Activated CD4-positive, alpha-beta memory T cell treated with anti-CD3 and anti-CD28 coated beads, Interleukin-2, amount 10 ng/mL, durations not matched to agents 7 days and 5 days (primary cell): ENCODE measurements at regions not wholly inside any gene's neighbourhood (a gene's known extent, or its start where the extent isn't known, plus 50 kb on each side); places are given as distances from the start of the nearest gene placed in this dataset.

ENCODE experiments used
- CTCF ChIA-PET: fragments of 350-600 bp; sonication (Branson Sonifier 250); formaldehyde crosslinking; loops from one replicate; lab custom pipeline; 2021; ENCODE audit warnings: antibody characterized with exemption, inconsistent platforms; lab: Charles Lee
- POLR2A ChIA-PET: fragments of 350-600 bp; sonication (Branson Sonifier 250); formaldehyde crosslinking; loops from one replicate; lab custom pipeline; 2021; ENCODE audit warnings: antibody characterized with exemption; lab: Charles Lee
- DNase-seq: peaks from one replicate; pipeline ENCODE4 v3.0.0-alpha.2; 2020
- H3K27ac Mint-ChIP-seq: one replicate; pipeline ENCODE4 v1.8.0; 2021; ENCODE audit warnings: mild to moderate bottlenecking, mixed read lengths
- H3K27me3 Mint-ChIP-seq: one replicate; pipeline ENCODE4 v1.8.0; 2021; ENCODE audit warnings: mixed read lengths
- H3K36me3 Mint-ChIP-seq: one replicate; pipeline ENCODE4 v1.8.0; 2021; ENCODE audit warnings: low read depth, mixed read lengths
- H3K4me1 Mint-ChIP-seq: one replicate; pipeline ENCODE4 v1.8.0; 2021; ENCODE audit warnings: mixed read lengths
- H3K4me3 Mint-ChIP-seq: one replicate; pipeline ENCODE4 v1.8.0; 2021; ENCODE audit warnings: mild to moderate bottlenecking, mixed read lengths
- H3K9me3 Mint-ChIP-seq: one replicate; pipeline ENCODE4 v1.8.0; 2021; ENCODE audit warnings: mixed read lengths

DNA sequence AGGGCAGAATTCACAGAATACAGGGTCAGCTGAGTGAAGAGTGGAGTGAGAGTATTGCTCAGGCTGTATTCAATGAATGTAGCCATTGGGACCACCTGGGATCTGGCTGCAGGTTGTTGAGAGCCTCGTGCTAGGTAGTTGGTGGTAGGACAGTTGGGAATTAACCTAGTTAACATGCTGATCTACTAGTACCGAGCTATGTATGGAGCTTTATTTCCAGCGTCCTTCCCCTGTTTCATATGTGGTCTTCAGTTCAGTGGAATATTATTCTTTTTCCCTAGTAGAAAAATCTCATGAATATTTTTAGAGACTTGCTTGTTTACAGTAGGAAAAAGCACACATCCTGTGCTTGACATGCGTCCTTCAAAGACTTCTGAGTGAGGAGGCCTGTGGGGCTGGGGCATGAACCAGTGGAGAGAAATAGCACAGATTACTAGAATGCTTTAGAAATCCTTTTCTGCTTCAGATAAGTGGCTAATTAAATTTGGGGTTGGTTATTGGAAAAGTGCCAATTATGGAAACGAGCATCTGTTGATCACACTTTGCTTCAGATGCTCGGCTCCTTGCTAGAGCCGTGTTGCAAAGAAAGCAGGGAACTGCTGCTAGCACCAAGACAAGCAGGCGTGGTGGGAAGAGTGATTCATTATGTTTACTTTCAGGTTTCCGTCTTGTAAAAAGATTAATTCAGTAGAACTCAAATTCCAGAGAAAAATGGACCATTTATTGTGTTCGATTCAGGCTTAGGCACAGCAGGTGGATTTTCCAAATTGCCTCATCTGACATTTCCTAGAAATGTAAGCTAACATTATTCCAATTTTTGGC lies 53.6 kb downstream of the ARF6 start:
- CTCF ChIA-PET: interaction anchor here (0.9 to 4.5 kb wide), 10 partner anchors 25 to 360 kb away, joined by 3 to 37 read pairs (median 3); partner anchors contain the start of gene RPS29
- H3K4me1 Mint-ChIP-seq: peaks cover 77% of the 10 kb centered on the region
- H3K4me3 Mint-ChIP-seq: peak overlapping the region; percentile 41
- peak; percentile 35 for DNase-seq
- peaks cover 10% of the 10 kb centered on the region for H3K9me3 Mint-ChIP-seq
- POLR2A ChIA-PET: interaction anchor here (0.5 to 10.8 kb wide), 22 partner anchors 16 to 347 kb away, joined by 3 to 130 read pairs (median 4); partner anchors contain the start of genes ARF6, LRR1, NEMF and VCPKMT
- peak overlapping the region; percentile 87 for H3K27ac Mint-ChIP-seq
- H3K27me3 Mint-ChIP-seq: no peaks in the 10 kb centered on the region
- peaks cover 27% of the 10 kb centered on the region for H3K36me3 Mint-ChIP-seq

- Mint-ChIP-seq H3K4me1 (peaks cover 73% of the 10 kb centered on the region), H3K27ac (no peak overlapping the region), H3K4me3 (no peak overlapping the region), H3K27me3 (no peaks in the 10 kb centered on the region), H3K9me3 (peaks cover 5% of the 10 kb centered on the region), H3K36me3 (peaks cover 23% of the 10 kb centered on the region)
- ChIA-PET POLR2A (interaction anchor here (0.7 to 10.8 kb wide), 4 partner anchors 24 to 54 kb away, joined by 4 to 130 read pairs (median 40); no protein-coding TSS in a partner anchor), CTCF (interaction anchor here (1.2 to 4.5 kb wide), 3 partner anchors 24 to 114 kb away, joined by 3 to 37 read pairs (median 3); no protein-coding TSS in a partner anchor)
- no peak for DNase-seq
Observed at GRCh38 chr14:49947506-49947905, 54.6 kb downstream of the ARF6 start.

- POLR2A ChIA-PET: interaction anchor here (0.7 to 10.8 kb wide), 10 partner anchors 10 to 132 kb away, joined by 3 to 130 read pairs (median 3); no protein-coding TSS in a partner anchor
- H3K27me3 Mint-ChIP-seq: no peaks in the 10 kb centered on the region
- no peak overlapping the region for H3K27ac Mint-ChIP-seq
- H3K9me3 Mint-ChIP-seq: no peaks in the 10 kb centered on the region
- no peak overlapping the region for H3K4me3 Mint-ChIP-seq
- CTCF ChIA-PET: interaction anchor here (1.2 to 1.5 kb wide), 3 partner anchors 22 to 71 kb away, joined by 3 to 5 read pairs (median 3); no protein-coding TSS in a partner anchor
- no peak for DNase-seq
- H3K4me1 Mint-ChIP-seq: peaks cover 49% of the 10 kb centered on the region
- H3K36me3 Mint-ChIP-seq: peaks cover 14% of the 10 kb centered on the region
Observed at GRCh38 chr14:49950275-49951228, 57.7 kb downstream of the ARF6 start.

DNA sequence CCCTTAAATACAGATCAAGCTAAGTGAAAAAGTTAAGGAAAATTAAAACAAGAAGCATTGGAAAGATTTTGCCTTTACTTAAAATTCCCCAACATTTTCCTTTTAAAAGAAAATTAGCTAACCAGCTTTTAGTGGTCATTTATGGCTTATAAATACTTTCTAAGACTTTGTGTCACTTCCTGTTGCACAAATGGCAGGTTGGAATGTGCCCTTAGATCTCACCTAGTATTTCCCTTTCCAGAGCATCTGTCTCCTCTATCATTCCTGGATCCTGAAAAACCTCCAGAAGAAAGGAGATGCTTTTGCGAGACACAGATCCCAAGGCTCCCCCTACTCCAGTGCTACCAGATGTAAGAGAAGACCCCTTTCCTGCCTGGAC lies 58.3 kb downstream of the ARF6 start:
- DNase-seq: no peak
- Mint-ChIP-seq H3K36me3 (peaks cover 14% of the 10 kb centered on the region), H3K27me3 (no peaks in the 10 kb centered on the region), H3K4me3 (no peak overlapping the region), H3K4me1 (peaks cover 43% of the 10 kb centered on the region), H3K9me3 (no peaks in the 10 kb centered on the region), H3K27ac (no peak overlapping the region)
- CTCF ChIA-PET: interaction anchor here (1.3 to 1.5 kb wide), 2 partner anchors 11 to 72 kb away, joined by 3 to 5 read pairs; no protein-coding TSS in a partner anchor
- POLR2A ChIA-PET: interaction anchor here (0.7 to 10.8 kb wide), 6 partner anchors 11 to 131 kb away, joined by 3 to 130 read pairs (median 3); no protein-coding TSS in a partner anchor

DNA sequence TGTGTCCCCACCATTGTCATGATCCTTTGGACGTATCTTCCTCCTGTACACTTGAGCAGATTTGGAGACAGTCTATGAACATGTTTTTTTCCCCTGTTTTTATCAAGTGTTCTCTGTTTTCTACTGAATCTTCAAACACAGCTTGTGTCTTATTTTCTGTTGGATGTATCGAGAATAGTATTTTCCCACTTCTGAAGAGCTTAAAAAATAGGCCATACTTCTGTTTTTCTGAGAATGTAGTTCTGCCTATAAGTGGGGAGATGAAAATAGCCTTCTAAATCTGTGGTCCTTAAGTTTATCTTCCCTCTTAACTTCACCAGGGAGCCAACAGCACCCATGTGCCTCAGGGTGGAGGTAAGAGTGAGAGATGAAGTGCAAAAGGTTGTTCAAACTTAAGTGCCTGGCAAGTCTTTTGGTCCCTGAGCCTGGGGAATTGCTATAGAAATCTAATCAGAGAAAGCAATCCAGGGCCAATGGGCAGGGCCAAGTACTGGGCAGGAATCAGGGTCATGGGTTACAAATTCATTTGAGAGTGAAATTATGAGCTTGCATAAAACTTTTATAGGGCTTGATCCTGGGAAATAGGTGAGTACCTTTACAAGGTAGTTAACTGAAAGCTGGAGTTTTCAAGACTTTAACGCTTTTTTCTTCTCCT lies 58.9 kb downstream of the ARF6 start:
- Mint-ChIP-seq H3K4me1 (peaks cover 37% of the 10 kb centered on the region), H3K36me3 (peaks cover 14% of the 10 kb centered on the region), H3K9me3 (no peaks in the 10 kb centered on the region), H3K27ac (no peak overlapping the region), H3K27me3 (no peaks in the 10 kb centered on the region), H3K4me3 (no peak overlapping the region)
- ChIA-PET POLR2A (interaction anchor here (0.7 to 10.8 kb wide), 7 partner anchors 12 to 131 kb away, joined by 3 to 130 read pairs (median 3); no protein-coding TSS in a partner anchor), CTCF (interaction anchor here (0.7 to 1.5 kb wide), 3 partner anchors 11 to 131 kb away, joined by 3 to 5 read pairs (median 3); no protein-coding TSS in a partner anchor)
- no peak for DNase-seq

- Mint-ChIP-seq H3K4me3 (no peak overlapping the region), H3K27ac (no peak overlapping the region), H3K9me3 (no peaks in the 10 kb centered on the region), H3K27me3 (no peaks in the 10 kb centered on the region), H3K4me1 (peaks cover 23% of the 10 kb centered on the region), H3K36me3 (peaks cover 10% of the 10 kb centered on the region)
- no peak for DNase-seq
- ChIA-PET CTCF (no interaction called here), POLR2A (interaction anchor here (1.5 to 10.8 kb wide), 3 partner anchors 19 to 54 kb away, joined by 3 to 130 read pairs (median 38); no protein-coding TSS in a partner anchor)
Observed at GRCh38 chr14:49953196-49953595, 60.3 kb downstream of the ARF6 start.

- Mint-ChIP-seq H3K4me1 (peaks cover 17% of the 10 kb centered on the region), H3K4me3 (no peak overlapping the region), H3K36me3 (peaks cover 6% of the 10 kb centered on the region), H3K9me3 (no peaks in the 10 kb centered on the region), H3K27ac (no peak overlapping the region), H3K27me3 (no peaks in the 10 kb centered on the region)
- no peak for DNase-seq
- ChIA-PET CTCF (no interaction called here), POLR2A (interaction anchor here (6.7 to 10.8 kb wide), 2 partner anchors 18 to 47 kb away, joined by 38 to 130 read pairs; no protein-coding TSS in a partner anchor)
Observed at GRCh38 chr14:49954171-49954631, 61.3 kb downstream of the ARF6 start.

DNA sequence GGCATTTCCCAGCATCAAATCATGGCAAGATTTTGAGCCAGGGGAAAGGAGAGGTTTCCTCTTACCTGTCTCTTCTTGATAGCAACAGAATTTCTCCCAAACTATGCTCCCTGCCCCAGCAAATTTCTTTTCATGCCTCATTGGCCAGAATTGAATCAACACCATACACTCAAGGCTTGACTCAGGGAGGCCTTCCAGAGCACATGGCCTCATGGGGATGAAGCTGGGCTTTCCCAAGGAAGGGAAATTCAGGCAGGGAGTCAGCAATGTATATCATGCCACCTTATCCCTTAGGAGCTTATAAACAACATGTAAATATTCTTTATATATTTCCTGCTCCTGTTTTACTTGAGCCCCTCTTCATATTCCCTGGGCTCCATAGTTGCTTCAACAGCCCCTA lies 62.1 kb downstream of the ARF6 start:
- POLR2A ChIA-PET: interaction anchor here (6.7 to 10.8 kb wide), 2 partner anchors 17 to 46 kb away, joined by 38 to 130 read pairs; no protein-coding TSS in a partner anchor
- no peak overlapping the region for H3K4me3 Mint-ChIP-seq
- H3K27me3 Mint-ChIP-seq: no peaks in the 10 kb centered on the region
- CTCF ChIA-PET: no interaction called here
- no peaks in the 10 kb centered on the region for H3K9me3 Mint-ChIP-seq
- no peak for DNase-seq
- H3K27ac Mint-ChIP-seq: no peak overlapping the region
- H3K4me1 Mint-ChIP-seq: peaks cover 22% of the 10 kb centered on the region
- H3K36me3 Mint-ChIP-seq: peaks cover 6% of the 10 kb centered on the region

DNA sequence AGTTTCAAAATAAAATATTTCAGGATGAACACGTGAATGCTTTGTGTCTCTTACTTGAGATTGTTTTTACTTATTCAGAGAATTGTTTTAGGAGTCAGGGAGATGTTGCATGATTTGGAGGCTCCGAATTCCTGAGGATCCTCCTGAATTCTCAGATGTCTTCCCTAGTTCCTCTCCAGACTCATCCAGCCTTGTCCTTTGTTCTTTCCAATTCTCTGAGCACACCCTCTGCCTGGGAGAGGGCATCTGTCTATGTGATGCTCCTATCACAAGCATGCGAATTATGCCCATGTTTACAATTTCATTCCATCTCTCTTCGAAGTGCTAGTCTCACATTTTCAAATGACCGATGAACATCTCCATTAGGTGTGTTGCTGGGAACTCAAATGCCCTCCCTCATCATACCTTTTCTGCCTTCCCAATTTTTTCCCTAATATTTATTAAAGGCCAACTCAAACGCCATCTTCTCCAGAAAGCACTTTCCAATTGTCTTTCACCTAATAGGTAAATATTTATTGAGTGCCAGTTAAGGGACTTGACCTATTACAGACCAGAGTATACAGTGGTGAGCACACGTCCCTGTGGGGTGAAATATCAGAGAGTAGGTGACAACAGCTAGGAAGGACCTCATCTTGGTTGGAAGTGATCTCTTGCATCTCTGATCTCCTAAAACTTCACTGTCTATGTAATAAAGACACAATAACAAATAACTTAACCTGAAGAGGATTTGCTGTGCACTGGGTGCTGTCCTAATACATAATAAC lies 64.4 kb downstream of the ARF6 start:
- Mint-ChIP-seq H3K27me3 (no peaks in the 10 kb centered on the region), H3K4me1 (peaks cover 23% of the 10 kb centered on the region), H3K36me3 (no peaks in the 10 kb centered on the region), H3K4me3 (no peak overlapping the region), H3K9me3 (no peaks in the 10 kb centered on the region), H3K27ac (no peak overlapping the region)
- ChIA-PET CTCF (no interaction called here), POLR2A (interaction anchor here (0.6 to 0.9 kb wide), 2 partner anchors 44 to 333 kb away, joined by 3 to 4 read pairs; no protein-coding TSS in a partner anchor)
- no peak for DNase-seq

DNA sequence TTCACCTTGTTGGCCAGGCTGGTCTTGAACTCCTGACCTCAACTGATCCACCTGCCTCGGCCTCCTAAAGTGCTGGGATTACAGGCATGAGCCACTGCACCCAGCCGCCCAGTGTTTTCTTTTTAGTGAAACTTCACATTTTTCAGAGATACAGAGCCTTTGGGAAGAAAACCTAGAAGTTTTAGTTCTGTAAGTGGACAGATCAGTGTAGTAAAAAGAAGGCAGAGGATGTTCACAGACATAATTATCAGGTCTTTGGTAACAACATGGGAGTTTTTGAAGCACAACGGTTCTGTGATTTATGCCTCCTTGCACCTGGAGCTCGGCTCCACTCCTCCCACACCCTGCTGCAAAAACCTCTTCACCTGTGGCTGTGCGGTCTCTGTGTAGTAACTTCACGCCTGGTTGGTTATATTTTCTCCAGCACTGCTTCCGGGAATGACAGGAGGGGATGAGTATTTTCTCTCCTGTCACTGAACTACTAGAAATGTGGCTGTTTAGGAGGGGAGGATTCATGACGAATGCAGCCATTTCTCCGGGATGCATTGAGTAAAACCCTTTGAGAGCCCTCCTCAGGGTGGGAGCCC lies 67.0 kb downstream of the ARF6 start:
- H3K27me3 Mint-ChIP-seq: no peaks in the 10 kb centered on the region
- H3K27ac Mint-ChIP-seq: no peak overlapping the region

DNA sequence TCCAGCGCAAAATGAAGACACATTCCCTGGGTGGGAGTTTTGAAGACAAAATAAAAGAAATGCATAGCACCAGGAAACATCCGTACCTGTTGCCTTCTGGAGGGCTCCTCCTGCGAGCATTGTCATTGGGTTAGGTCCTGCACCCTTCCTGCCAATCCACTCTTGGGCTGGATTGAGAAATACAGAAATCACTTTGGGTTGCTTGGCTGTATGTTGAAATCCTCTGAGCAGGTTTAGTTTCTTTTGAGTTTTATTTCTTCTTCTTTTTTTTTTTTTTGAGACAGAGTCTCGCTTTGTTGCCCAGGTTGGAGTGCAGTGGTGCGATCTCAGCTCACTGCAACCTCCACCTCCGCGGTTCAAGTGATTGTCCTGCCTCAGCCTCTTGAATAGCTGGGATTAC lies 67.6 kb downstream of the ARF6 start:
- peaks cover 33% of the 10 kb centered on the region for H3K4me1 Mint-ChIP-seq
- H3K27ac Mint-ChIP-seq: no peak overlapping the region
- ChIA-PET POLR2A (interaction anchor here (1.5 kb wide), 1 partner anchor 11 kb away, joined by 6 read pairs; no protein-coding TSS in a partner anchor), CTCF (interaction anchor here (1.8 kb wide), 1 partner anchor 81 kb away, joined by 6 read pairs; no protein-coding TSS in a partner anchor)
- H3K36me3 Mint-ChIP-seq: peaks cover 3% of the 10 kb centered on the region
- no peak overlapping the region for H3K4me3 Mint-ChIP-seq
- DNase-seq: no peak
- peaks cover 2% of the 10 kb centered on the region for H3K9me3 Mint-ChIP-seq
- no peaks in the 10 kb centered on the region for H3K27me3 Mint-ChIP-seq

More for the DNA sequence above, 67.0 kb downstream of the ARF6 start:
- DNase-seq: no peak
- Mint-ChIP-seq H3K4me1 (peaks cover 33% of the 10 kb centered on the region), H3K4me3 (no peak overlapping the region), H3K36me3 (peaks cover 3% of the 10 kb centered on the region), H3K9me3 (peaks cover 2% of the 10 kb centered on the region)
- CTCF ChIA-PET: no interaction called here
- POLR2A ChIA-PET: interaction anchor here (1.1 to 1.5 kb wide), 2 partner anchors 11 to 43 kb away, joined by 4 to 6 read pairs; no protein-coding TSS in a partner anchor
